ENCODE measurements at regions not wholly inside any gene's neighbourhood (a gene's known extent, or its start where the extent isn't known, plus 50 kb on each side); places are given as distances from the start of the nearest gene placed in this dataset.
"Not testable (repeated sequence)": the region's sequence is repeated elsewhere in the genome, so short reads cannot be mapped to it uniquely, and the experiment has no call there.

- no peak for DNase-seq (ENCODE audit: extremely low read depth, low read depth)
Measured at GRCh38 chr12:28967426-28967825, 181.7 kb upstream of the FAR2 start.

GRCh38 chr12:28973491-28973890 lies 175.6 kb upstream of the FAR2 start:
- no peak for DNase-seq (ENCODE audit: extremely low read depth, low read depth)

- DNase-seq (ENCODE audit: extremely low read depth, low read depth): no peak
Measured at GRCh38 chr12:28974166-28974565, 174.9 kb upstream of the FAR2 start.

GRCh38 chr12:28974883-28975282 lies 174.2 kb upstream of the FAR2 start:
- DNase-seq (ENCODE audit: extremely low read depth, low read depth): no peak

GRCh38 chr12:28975564-28976340 lies 173.3 kb upstream of the FAR2 start:
- no peak for DNase-seq (ENCODE audit: extremely low read depth, low read depth)

- no peak for DNase-seq (ENCODE audit: extremely low read depth, low read depth)
Measured at GRCh38 chr12:28980436-28980835, 168.6 kb upstream of the FAR2 start.

GRCh38 chr12:28987538-28988324 lies 161.3 kb upstream of the FAR2 start:
- no peak for DNase-seq (ENCODE audit: extremely low read depth, low read depth)

- no peak for DNase-seq (ENCODE audit: extremely low read depth, low read depth)
Measured at GRCh38 chr12:28988325-28988704, 160.8 kb upstream of the FAR2 start.

- no peak for DNase-seq (ENCODE audit: extremely low read depth, low read depth)
Measured at GRCh38 chr12:28991626-28992025, 157.5 kb upstream of the FAR2 start.

- DNase-seq (ENCODE audit: extremely low read depth, low read depth): no peak
Measured at GRCh38 chr12:28993720-28994119, 155.4 kb upstream of the FAR2 start.

- DNase-seq (ENCODE audit: extremely low read depth, low read depth): no peak
Measured at GRCh38 chr12:28994179-28994715, 154.8 kb upstream of the FAR2 start.

- DNase-seq (ENCODE audit: extremely low read depth, low read depth): no peak
Measured at GRCh38 chr12:28996688-28997087, 152.4 kb upstream of the FAR2 start.

GRCh38 chr12:28998662-28999120 lies 150.4 kb upstream of the FAR2 start:
- peak; percentile 4 for DNase-seq (ENCODE audit: extremely low read depth, low read depth)

GRCh38 chr12:29004066-29004935 lies 144.8 kb upstream of the FAR2 start:
- no peak for DNase-seq (ENCODE audit: extremely low read depth, low read depth)

GRCh38 chr12:29004936-29005304 lies 144.2 kb upstream of the FAR2 start:
- DNase-seq (ENCODE audit: extremely low read depth, low read depth): no peak

GRCh38 chr12:29008786-29009185 lies 140.3 kb upstream of the FAR2 start:
- no peak for DNase-seq (ENCODE audit: extremely low read depth, low read depth)

GRCh38 chr12:29012673-29013072 lies 136.4 kb upstream of the FAR2 start:
- DNase-seq (ENCODE audit: extremely low read depth, low read depth): no peak

- not testable (repeated sequence) for DNase-seq (ENCODE audit: extremely low read depth, low read depth)
Measured at GRCh38 chr12:29017532-29017931, 131.5 kb upstream of the FAR2 start.

- no peak for DNase-seq (ENCODE audit: extremely low read depth, low read depth)
Measured at GRCh38 chr12:29023436-29024076, 125.5 kb upstream of the FAR2 start.

GRCh38 chr12:29024117-29024516 lies 125.0 kb upstream of the FAR2 start:
- no peak for DNase-seq (ENCODE audit: extremely low read depth, low read depth)
